GM12874 (cell line): ENCODE measurements at regions not wholly inside any gene's neighbourhood (a gene's known extent, or its start where the extent isn't known, plus 50 kb on each side); places are given as distances from the start of the nearest gene placed in this dataset.

Experiments
- TF ChIP-seq, protein P1 (sequence below): IDR thresholded peaks from 2 replicates; pipeline ENCODE4 v1.5.1; 2011; ENCODE audit warnings: low read depth, mild to moderate bottlenecking, control low read depth, low read length, moderate library complexity; ENCODE audit not compliant: insufficient read depth

DNA sequence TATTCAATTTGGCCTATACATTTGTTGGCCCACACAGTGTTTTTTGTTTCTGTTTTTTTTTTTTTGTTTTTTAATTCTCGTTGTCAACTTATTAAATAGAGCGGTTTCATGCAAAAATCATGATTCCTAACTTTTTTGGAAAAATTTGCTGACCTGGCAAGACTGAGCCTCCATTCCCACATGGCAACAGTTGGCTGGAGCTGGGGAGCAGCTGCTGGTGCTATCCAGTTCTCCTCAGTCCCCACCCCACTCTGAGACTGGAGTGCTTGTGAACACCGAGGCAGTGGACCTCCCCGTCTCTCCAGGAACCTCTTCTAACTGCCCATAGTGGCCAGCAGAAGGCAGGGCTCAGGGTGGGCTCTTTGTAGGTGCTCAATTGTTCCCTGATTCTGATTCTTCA lies 95.7 kb upstream of the OTUD4 start:
- TF ChIP-seq, protein P1, sequence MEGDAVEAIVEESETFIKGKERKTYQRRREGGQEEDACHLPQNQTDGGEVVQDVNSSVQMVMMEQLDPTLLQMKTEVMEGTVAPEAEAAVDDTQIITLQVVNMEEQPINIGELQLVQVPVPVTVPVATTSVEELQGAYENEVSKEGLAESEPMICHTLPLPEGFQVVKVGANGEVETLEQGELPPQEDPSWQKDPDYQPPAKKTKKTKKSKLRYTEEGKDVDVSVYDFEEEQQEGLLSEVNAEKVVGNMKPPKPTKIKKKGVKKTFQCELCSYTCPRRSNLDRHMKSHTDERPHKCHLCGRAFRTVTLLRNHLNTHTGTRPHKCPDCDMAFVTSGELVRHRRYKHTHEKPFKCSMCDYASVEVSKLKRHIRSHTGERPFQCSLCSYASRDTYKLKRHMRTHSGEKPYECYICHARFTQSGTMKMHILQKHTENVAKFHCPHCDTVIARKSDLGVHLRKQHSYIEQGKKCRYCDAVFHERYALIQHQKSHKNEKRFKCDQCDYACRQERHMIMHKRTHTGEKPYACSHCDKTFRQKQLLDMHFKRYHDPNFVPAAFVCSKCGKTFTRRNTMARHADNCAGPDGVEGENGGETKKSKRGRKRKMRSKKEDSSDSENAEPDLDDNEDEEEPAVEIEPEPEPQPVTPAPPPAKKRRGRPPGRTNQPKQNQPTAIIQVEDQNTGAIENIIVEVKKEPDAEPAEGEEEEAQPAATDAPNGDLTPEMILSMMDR = no peak

DNA sequence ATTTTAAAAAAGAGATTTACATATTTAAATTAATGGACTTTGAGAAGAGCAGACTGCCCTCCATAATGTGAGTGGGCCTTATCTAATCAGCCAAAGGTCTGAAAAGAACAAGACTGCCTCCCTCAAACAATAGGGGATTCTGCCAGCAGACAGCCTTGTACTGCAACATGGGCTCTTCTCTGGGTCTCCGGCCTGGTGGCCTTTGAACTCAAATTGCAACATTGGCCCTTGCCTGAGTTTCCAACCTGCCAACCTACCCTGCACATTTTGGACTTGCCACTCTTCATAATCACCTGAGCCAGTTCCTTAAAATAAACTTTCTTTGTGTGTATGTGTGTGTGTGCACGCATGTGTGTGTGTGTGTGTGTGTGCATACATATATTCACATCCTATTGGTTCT lies 90.8 kb upstream of the OTUD4 start:
- TF ChIP-seq, protein P1 = no peak

DNA sequence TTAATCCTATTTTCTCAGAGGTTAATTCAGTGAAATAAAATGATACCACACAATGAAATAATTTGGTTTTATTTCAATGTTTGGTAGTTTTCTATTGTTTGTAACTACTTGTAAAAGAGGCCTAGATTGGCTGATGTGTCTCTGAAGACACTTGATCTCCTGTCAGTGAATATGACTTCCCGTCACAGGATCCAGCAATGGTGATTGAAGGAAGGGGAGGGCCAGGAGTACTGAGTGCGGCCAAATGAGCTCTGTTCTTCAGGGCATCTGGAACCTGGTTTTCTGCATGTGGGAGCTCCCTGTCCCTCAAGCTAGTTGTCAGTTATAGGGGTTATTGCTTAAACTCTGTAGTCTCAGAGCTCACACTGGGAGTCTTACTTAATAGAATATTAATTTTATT lies 86.5 kb upstream of the OTUD4 start:
- TF ChIP-seq, protein P1 = no peak

DNA sequence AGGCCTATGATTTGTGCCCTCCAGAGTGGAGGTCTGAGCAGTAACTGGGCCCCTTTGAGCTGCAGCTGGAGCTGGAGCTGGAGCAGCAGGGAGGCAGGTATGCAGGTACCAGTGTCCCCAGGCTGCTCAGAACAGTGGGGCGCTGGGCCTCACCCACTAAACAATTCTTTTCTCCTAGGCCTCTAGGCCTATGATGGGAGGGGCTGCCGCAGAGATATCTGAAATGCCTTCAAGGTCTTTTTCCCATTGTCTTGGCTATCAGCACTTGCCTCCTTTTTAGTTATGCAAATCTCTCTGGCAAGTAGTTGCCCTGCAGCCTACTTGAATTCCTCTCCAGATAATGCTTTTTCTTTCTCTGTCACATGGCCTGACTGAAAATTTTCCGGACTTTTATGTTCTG lies 79.7 kb upstream of the OTUD4 start:
- TF ChIP-seq, protein P1 = no peak

DNA sequence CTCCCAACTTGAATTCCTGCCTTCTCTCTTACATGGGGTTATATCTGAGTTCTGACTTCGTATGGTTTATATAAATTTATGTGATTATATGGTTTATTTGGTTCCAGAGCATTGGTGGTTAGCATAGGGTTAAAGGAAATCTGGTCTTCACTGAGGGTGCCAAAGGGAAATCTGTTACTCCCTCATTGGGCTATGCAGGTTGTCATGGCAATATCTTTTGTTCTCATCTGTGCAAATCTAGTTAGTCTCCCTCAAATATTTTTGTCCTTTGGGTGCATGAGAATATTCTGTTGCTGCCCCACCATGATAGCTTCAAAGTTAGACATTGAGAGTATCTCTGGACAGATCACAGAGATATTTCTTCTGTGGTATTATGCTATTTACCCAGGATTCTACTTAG lies 71.8 kb upstream of the OTUD4 start:
- TF ChIP-seq, protein P1 = no peak

DNA sequence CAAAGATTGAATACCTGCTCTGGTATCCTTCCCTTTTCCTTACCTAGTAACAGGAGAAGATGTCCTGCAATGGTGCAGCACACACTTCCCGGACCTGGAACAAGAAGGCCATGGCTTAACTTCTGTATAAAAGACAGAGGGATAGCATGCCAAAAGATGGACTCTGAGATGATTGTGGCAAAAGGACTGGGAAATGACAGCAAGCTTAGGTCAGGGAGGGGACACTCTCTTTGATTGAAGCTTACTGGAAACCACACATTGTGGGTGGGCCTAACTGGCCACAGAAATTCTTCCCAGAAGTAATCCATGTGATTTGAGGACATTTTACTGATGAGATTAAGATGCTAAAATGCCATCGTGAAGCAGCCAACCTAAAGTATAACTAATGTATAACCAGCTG lies 71.0 kb upstream of the OTUD4 start:
- TF ChIP-seq, protein P1 = no peak

DNA sequence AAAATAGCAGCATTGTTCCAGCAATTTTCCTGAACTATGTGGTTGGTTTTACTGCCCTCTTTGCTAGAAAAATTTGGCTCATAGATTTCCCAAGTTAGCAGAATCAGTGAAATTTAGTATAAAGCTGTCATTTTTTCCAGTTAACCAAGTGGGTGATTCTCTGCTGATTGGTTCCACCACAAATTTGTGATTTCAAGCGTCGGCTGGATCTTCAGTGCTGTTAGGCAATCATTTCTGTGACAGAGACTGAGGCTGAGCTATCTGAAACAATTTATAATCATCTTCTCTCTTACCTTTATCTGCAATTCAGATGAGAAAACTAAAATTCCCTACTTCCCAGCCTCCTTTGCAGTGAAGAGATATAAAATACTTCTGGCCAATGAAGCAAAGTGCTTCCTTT lies 68.6 kb upstream of the OTUD4 start:
- TF ChIP-seq, protein P1 = no peak

DNA sequence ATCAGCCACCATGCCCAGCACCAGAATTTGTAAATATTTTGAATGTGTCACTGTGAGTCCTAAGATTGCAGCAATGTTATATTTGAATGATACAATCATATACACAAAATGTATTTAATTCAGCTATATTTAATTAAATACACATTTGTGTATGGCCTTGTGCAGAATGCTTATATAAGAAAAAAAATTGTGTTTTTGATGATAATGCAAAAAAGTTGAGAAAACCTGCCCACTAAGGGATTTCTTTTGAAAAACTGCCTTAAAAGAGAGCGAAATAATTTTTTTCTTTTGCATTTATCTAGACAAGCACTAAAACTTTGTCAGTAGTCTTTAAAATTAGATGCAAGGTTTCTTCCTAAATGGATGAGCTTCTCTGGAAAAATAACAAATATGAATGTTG lies 68.1 kb upstream of the OTUD4 start:
- TF ChIP-seq, protein P1 = no peak
